ENCODE measurements at regions not wholly inside any gene's neighbourhood (a gene's known extent, or its start where the extent isn't known, plus 50 kb on each side); places are given as distances from the start of the nearest gene placed in this dataset.

DNA sequence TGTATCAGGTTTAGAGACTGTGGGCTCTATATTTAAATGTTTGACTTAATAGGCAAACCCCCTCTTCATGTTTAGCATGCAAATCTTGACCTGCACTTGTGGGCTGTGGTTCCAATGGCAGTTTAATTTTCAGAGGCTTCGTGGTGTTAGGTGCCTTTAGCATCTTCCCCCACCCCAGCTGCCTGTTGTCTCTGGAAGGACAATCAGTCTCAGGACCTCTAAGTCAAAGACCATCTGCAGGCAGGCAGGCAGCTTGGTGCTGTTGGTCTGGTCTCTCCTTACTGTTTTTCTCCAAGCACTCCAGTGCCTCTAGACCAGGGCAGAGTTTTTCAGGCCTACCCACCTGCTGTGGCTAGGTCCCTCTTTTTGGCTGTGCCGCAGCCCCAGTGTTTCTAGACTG is 990.4 kb downstream of the CDH11 start:
- no peak for TF ChIP-seq POLR2A (IDR thresholded peaks at IDR 0.05)
- no peak for TF ChIP-seq POLR2AphosphoS5 (IDR thresholded peaks at IDR 0.05)
- TF ChIP-seq, protein P1, sequence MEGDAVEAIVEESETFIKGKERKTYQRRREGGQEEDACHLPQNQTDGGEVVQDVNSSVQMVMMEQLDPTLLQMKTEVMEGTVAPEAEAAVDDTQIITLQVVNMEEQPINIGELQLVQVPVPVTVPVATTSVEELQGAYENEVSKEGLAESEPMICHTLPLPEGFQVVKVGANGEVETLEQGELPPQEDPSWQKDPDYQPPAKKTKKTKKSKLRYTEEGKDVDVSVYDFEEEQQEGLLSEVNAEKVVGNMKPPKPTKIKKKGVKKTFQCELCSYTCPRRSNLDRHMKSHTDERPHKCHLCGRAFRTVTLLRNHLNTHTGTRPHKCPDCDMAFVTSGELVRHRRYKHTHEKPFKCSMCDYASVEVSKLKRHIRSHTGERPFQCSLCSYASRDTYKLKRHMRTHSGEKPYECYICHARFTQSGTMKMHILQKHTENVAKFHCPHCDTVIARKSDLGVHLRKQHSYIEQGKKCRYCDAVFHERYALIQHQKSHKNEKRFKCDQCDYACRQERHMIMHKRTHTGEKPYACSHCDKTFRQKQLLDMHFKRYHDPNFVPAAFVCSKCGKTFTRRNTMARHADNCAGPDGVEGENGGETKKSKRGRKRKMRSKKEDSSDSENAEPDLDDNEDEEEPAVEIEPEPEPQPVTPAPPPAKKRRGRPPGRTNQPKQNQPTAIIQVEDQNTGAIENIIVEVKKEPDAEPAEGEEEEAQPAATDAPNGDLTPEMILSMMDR (IDR thresholded peaks at IDR 0.05): no peak
- no peak overlapping the region for H3K27ac ChIP-seq
- H3K27me3 ChIP-seq (replicated peaks; ENCODE audit: insufficient read depth): no peaks in the 10 kb centered on the region
- 97% methylated on average over 2 of the region's 2 CpGs for WGBS
- H3K36me3 ChIP-seq: no peaks in the 10 kb centered on the region
- H3K4me1 ChIP-seq (replicated peaks): no peaks in the 10 kb centered on the region
- no peak overlapping the region for H3K4me3 ChIP-seq
- intact Hi-C loops (cut with DNase I): no loop called here
- no peak for DNase-seq (ENCODE audit: low spot score)
- no peaks in the 10 kb centered on the region for H3K9me3 ChIP-seq

DNA sequence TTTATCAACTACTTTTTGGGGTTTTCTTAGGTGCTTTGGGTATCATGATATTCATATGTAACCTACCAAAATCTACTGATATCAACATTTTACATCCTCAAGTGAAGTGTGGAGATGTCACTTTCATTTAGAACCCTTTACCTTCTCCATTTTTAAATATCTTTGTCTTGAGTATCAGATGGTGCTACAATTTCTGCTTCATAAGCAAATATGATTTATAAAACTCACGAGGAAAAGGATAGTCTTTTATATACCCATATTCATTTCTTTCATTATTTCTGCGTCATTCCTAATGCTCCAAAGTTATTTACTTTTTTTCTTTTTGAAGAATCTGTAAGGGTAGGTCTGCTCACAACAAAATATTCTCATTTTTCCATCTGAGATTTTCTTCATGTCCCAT is 991.7 kb downstream of the CDH11 start:
- intact Hi-C loops (cut with DNase I): no loop called here

DNA sequence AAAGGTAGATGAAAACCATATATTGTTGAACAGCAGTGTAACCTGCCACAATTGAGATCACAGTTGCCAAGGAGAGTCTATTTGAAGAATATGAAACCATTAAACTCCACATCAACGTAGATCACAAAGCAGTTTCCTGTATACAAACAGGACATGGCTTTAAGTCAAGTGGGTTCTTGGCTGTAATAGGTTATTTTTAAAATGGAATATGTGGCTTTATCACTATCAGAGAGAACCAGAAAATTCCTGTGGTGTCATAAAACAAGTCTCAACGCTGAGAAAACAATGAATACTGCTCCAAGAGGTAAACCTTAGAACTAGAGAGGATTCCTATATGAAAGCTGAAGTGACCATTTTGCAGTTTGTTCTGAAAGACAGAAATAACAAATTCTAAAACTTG is 999.7 kb downstream of the CDH11 start:
- Histone ChIP-seq H3K4me3 (no peak overlapping the region), H3K4me1 (replicated peaks) (no peaks in the 10 kb centered on the region), H3K27me3 (replicated peaks; ENCODE audit: insufficient read depth) (no peaks in the 10 kb centered on the region), H3K36me3 (no peaks in the 10 kb centered on the region), H3K27ac (no peak overlapping the region), H3K9me3 (no peaks in the 10 kb centered on the region)
- intact Hi-C loops (cut with DNase I): no loop called here
- peak; percentile 29 for DNase-seq (ENCODE audit: low spot score)
- WGBS: 11% methylated on average over 2 of the region's 2 CpGs
- peak; percentile 52 for TF ChIP-seq POLR2AphosphoS5 (IDR thresholded peaks at IDR 0.05)
- TF ChIP-seq, protein P1 (IDR thresholded peaks at IDR 0.05): no peak

More for the DNA sequence above, 991.7 kb downstream of the CDH11 start:
- Histone ChIP-seq H3K27ac (no peak overlapping the region), H3K4me3 (no peak overlapping the region), H3K4me1 (replicated peaks) (no peaks in the 10 kb centered on the region), H3K9me3 (no peaks in the 10 kb centered on the region), H3K36me3 (no peaks in the 10 kb centered on the region), H3K27me3 (replicated peaks; ENCODE audit: insufficient read depth) (no peaks in the 10 kb centered on the region)
- 93% methylated on average over 2 of the region's 2 CpGs for WGBS
- DNase-seq (ENCODE audit: low spot score): no peak
- TF ChIP-seq POLR2A (IDR thresholded peaks at IDR 0.05) (no peak), POLR2AphosphoS5 (IDR thresholded peaks at IDR 0.05) (no peak)

DNA sequence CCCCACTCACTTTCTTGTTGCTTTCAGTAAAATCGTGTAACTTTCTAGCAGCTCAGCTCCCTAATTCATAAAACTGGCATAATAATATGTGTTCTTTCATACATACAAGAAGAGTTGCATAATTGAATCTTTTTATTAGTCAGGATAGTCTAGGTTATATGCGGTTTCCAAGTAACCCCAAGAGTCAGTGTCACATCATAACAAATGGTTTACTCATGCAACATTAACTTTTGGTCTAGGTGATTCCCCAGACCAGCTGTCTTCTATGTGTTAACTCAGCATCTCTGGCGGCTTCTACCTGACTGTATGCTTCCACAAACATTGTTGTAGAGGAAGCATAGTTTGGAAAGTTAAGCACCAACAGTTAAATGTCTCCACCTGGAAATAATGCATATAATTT is 1000.4 kb downstream of the CDH11 start:
- no peak for DNase-seq (ENCODE audit: low spot score)
- Histone ChIP-seq H3K4me3 (no peak overlapping the region), H3K27ac (no peak overlapping the region), H3K36me3 (no peaks in the 10 kb centered on the region), H3K4me1 (replicated peaks) (no peaks in the 10 kb centered on the region), H3K9me3 (no peaks in the 10 kb centered on the region), H3K27me3 (replicated peaks; ENCODE audit: insufficient read depth) (no peaks in the 10 kb centered on the region)
- TF ChIP-seq, protein P1 (IDR thresholded peaks at IDR 0.05): no peak
- TF ChIP-seq POLR2AphosphoS5 (IDR thresholded peaks at IDR 0.05) (no peak), POLR2A (IDR thresholded peaks at IDR 0.05) (no peak)
- 54% methylated on average over 3 of the region's 3 CpGs for WGBS
- intact Hi-C loops (cut with DNase I): no loop called here

DNA sequence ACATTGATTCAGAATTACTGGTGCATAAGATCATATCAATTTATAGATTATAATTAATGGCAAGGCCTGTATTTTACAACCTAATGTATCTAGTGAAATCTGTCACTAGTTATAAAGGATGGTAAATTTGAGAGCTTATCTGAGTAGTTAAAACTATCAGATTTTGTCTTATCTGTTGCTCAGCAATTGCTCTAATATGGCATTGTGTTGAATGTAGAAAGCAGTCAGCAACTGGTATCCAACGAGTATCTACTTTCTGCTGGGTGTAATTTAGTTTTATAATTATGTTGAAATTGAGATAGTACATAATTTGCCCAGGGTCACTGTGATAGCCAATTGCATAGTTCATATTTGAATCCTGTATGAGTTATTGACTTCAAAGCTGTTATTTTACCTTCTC is 1005.7 kb downstream of the CDH11 start:
- TF ChIP-seq POLR2AphosphoS5 (IDR thresholded peaks at IDR 0.05): no peak
- no peak for TF ChIP-seq POLR2A (IDR thresholded peaks at IDR 0.05)
- TF ChIP-seq, protein P1 (IDR thresholded peaks at IDR 0.05): no peak
- WGBS: 66% methylated on average over 1 of the region's 1 CpG
- no peaks in the 10 kb centered on the region for H3K36me3 ChIP-seq
- H3K27ac ChIP-seq: no peak overlapping the region
- H3K27me3 ChIP-seq (replicated peaks; ENCODE audit: insufficient read depth): no peaks in the 10 kb centered on the region
- H3K9me3 ChIP-seq: no peaks in the 10 kb centered on the region
- H3K4me1 ChIP-seq (replicated peaks): no peaks in the 10 kb centered on the region
- DNase-seq (ENCODE audit: low spot score): no peak
- intact Hi-C loops (cut with DNase I): no loop called here
- H3K4me3 ChIP-seq: no peak overlapping the region

Measured in prostate gland (tissue), 2 donors.